Smooth muscle cell (in vitro differentiated cells): ENCODE measurements at regions not wholly inside any gene's neighbourhood (a gene's known extent, or its start where the extent isn't known, plus 50 kb on each side); places are given as distances from the start of the nearest gene placed in this dataset.

ENCODE experiments used
- DNase-seq: peaks from one replicate; lab custom pipeline; 2025; ENCODE audit not compliant: unreplicated experiment; lab: John Stamatoyannopoulos, UW
- H2AFZ ChIP-seq: fragments of 200-600 bp; sonication (generic); 2 replicates; pipeline ENCODE4 v1.6.0; 2016; ENCODE audit warnings: antibody characterized with exemption, low read depth, mild to moderate bottlenecking
- H3F3A ChIP-seq: fragments of 200-600 bp; sonication (generic); 2 replicates; pipeline ENCODE4 v1.6.0; 2017; ENCODE audit warnings: antibody characterized with exemption, low read depth
- H3K27ac ChIP-seq: fragments of 200-600 bp; sonication (generic); 2 replicates; pipeline ENCODE4 v1.5.1; 2016; ENCODE audit warnings: low read depth, mild to moderate bottlenecking
- H3K27me3 ChIP-seq: fragments of 200-600 bp; sonication (generic); 2 replicates; pipeline ENCODE4 v1.6.1; 2016; ENCODE audit warnings: low read depth, mild to moderate bottlenecking
- H3K36me3 ChIP-seq: fragments of 200-600 bp; sonication (generic); 2 replicates; pipeline ENCODE4 v1.5.1; 2016; ENCODE audit warnings: low read depth
- H3K4me1 ChIP-seq: fragments of 200-600 bp; sonication (generic); 2 replicates; pipeline ENCODE4 v1.5.1; 2016; ENCODE audit warnings: low read depth
- H3K4me2 ChIP-seq: fragments of 200-600 bp; sonication (generic); 2 replicates; pipeline ENCODE4 v1.6.0; 2016; ENCODE audit warnings: mild to moderate bottlenecking
- H3K4me3 ChIP-seq: fragments of 200-600 bp; sonication (generic); 2 replicates; pipeline ENCODE4 v1.5.1; 2016; ENCODE audit warnings: mild to moderate bottlenecking
- H3K79me2 ChIP-seq: fragments of 200-600 bp; sonication (generic); 2 replicates; pipeline ENCODE4 v1.6.0; 2016; ENCODE audit warnings: low read depth, mild to moderate bottlenecking
- H3K9ac ChIP-seq: fragments of 200-600 bp; sonication (generic); 2 replicates; pipeline ENCODE4 v1.6.0; 2016; ENCODE audit warnings: low read depth
- H3K9me3 ChIP-seq: fragments of 200-600 bp; sonication (generic); replicated peaks from 2 replicates; pipeline ENCODE4 v1.5.1; 2016; ENCODE audit warnings: low read depth
- H4K20me1 ChIP-seq: fragments of 200-600 bp; sonication (generic); 2 replicates; pipeline ENCODE4 v1.6.0; 2016; ENCODE audit warnings: low read depth
- WGBS: methylation state at CpG from one replicate; pipeline ENCODE4 v1.1.7; 2016; ENCODE audit warnings: low lambda C conversion rate; 5-methylcytosine and 5-hydroxymethylcytosine counted together
- TF ChIP-seq, protein P1 (sequence below): fragments of 200-600 bp; sonication (generic); IDR thresholded peaks from 2 replicates; pipeline ENCODE4 v1.5.1; 2017; ENCODE audit warnings: borderline replicate concordance, mild to moderate bottlenecking, antibody characterized with exemption; ENCODE audit not compliant: insufficient read depth, poor library complexity, severe bottlenecking

DNA sequence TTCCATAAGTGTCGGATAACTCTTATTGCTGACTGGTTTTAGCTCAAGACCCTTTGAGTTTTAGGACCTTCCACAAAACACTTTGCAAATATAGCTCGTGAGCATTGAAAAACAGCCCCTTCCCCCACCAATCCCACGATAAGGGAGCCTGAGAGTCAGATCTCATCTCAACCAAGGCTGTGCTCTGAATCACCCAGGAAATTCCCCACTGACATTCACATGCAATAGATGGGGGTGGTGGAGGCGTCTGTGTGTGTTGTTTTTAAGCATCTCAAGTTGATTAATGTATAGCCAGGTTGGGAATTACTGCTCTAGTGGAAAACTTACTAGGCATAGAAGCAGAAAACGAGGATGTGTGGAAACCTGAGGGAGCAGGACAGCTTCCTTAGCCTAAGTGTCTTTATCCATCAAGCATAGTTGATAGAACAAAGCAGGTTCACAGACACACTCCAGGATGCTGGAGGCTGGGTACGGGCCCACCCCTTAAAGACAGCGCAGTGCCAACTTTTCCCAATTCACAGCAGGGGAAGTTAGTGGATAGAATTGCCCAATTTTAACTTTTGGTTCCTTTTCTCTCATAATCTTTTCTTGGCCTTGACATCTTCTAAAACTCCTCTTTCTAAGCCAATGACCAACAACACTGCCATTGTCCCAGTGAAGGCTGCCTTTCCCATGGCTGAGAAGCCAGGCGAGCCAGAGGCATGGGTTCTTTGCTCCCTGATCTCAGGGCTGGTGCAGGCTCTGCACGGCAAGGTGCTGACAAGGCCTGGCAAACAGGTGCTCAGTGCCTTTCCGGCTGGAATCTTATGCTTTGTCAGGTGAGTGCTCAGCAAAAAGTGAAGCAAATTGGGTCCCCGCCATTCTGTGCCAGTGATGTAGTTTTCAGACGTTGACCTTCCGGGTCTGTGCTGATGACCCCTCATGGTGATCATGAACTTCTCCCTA lies 98.5 kb upstream of the INSIG1 start:
- peak overlapping the region; percentile 55 for H3K27ac ChIP-seq

DNA sequence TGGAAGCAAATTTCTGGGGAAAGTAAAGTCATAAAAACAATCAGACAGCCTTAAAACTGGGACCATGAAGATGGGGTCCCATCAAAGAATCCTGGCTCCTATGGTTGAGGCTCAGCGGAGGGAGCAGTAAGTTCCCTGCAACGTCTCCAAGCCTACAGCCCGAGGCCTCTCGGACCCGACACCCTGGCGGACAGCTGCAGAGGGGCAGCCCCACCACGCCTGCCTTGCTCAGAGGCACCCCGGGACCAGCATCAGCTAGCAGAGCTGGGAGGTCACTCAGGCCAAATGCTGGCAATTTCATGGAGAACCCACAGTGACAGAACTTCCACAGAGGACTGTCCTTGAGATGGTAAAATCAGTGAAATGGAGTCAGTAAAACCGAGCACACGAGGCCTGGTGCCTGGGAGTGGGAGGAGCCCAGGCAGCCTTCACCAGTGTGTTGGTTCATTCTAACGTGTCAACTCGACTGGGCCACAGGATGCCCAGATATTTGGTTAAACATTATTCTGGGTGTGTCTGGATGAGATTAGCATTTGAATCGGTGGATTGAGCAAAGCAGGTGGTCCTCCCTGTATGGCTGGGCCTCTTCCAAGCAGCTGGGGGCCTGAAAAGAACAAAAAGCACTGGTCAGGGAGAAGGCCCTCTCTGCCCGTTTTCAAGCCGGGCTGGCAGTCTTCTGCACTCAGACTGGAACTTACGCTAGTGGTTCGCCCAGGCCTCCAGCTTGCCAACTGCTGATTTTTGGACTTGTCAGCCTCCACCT lies 96.2 kb upstream of the INSIG1 start:
- Histone ChIP-seq H3K4me2 (no peak overlapping the region), H3K27ac (no peak overlapping the region), H3K4me1 (no peaks in the 10 kb centered on the region), H3K27me3 (no peaks in the 10 kb centered on the region), H3K9ac (no peak overlapping the region), H4K20me1 (no peaks in the 10 kb centered on the region), H3K36me3 (peaks cover under 1% of the 10 kb centered on the region), H3F3A (no peaks in the 10 kb centered on the region), H3K79me2 (no peaks in the 10 kb centered on the region), H3K9me3 (peaks cover under 1% of the 10 kb centered on the region), H2AFZ (no peak overlapping the region), H3K4me3 (no peak overlapping the region)
- TF ChIP-seq, protein P1, sequence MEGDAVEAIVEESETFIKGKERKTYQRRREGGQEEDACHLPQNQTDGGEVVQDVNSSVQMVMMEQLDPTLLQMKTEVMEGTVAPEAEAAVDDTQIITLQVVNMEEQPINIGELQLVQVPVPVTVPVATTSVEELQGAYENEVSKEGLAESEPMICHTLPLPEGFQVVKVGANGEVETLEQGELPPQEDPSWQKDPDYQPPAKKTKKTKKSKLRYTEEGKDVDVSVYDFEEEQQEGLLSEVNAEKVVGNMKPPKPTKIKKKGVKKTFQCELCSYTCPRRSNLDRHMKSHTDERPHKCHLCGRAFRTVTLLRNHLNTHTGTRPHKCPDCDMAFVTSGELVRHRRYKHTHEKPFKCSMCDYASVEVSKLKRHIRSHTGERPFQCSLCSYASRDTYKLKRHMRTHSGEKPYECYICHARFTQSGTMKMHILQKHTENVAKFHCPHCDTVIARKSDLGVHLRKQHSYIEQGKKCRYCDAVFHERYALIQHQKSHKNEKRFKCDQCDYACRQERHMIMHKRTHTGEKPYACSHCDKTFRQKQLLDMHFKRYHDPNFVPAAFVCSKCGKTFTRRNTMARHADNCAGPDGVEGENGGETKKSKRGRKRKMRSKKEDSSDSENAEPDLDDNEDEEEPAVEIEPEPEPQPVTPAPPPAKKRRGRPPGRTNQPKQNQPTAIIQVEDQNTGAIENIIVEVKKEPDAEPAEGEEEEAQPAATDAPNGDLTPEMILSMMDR: no peak
- no peak for DNase-seq
- WGBS: 92% methylated on average over 17 of the region's 17 CpGs

More for the DNA sequence above, 98.5 kb upstream of the INSIG1 start:
- no peak overlapping the region for H2AFZ ChIP-seq
- H3K27me3 ChIP-seq: no peaks in the 10 kb centered on the region
- WGBS: 82% methylated on average over 13 of the region's 13 CpGs
- H3K4me3 ChIP-seq: no peak overlapping the region
- H3K79me2 ChIP-seq: no peaks in the 10 kb centered on the region
- H4K20me1 ChIP-seq: no peaks in the 10 kb centered on the region
- no peaks in the 10 kb centered on the region for H3F3A ChIP-seq
- no peak for DNase-seq
- H3K9me3 ChIP-seq: peaks cover 8% of the 10 kb centered on the region
- no peak overlapping the region for H3K9ac ChIP-seq
- H3K4me1 ChIP-seq: no peaks in the 10 kb centered on the region
- H3K4me2 ChIP-seq: no peak overlapping the region
- TF ChIP-seq, protein P1: no peak
- peaks cover 8% of the 10 kb centered on the region for H3K36me3 ChIP-seq

DNA sequence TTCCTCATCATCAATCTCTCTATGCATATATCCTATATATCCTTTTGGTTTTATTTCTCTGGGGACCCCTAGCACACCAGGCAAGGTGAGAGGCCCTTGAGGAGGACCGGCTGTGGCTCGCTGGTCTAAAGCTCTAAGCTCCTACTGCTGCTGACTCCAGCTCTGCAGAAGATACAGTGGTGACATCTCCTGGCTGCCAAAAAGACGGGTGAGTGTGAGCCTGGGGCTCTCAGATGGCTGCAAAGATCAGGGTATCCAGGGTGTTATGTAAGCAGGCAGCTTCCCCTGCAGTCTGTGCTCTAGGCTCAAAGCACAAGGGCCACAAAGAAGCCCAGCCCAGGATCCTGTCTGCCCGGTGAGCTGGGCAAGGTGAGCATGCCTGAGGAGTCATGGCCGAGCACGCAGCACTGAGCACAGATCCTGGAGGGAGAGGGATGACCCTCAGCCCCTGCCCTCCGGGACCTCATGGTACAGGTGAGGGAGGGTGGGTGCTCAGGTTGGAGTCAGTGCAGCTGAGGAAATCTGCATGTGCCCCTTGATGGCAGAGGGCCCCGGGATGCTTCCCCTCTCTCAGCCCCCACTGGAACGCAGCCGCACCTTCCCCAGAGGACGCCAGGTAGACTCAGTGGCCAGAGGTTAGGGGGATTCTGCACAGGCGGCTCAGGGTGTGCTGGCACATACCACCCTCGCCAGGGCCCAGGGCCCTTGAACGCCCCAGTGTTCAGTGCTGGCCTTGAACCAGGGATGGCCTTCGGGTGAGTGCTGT lies 95.4 kb upstream of the INSIG1 start:
- Histone ChIP-seq H3K36me3 (no peaks in the 10 kb centered on the region), H3K4me2 (no peak overlapping the region), H3K79me2 (no peaks in the 10 kb centered on the region), H3F3A (no peaks in the 10 kb centered on the region), H3K27me3 (no peaks in the 10 kb centered on the region), H2AFZ (no peak overlapping the region), H3K9me3 (no peaks in the 10 kb centered on the region), H3K9ac (no peak overlapping the region), H3K27ac (no peak overlapping the region), H4K20me1 (no peaks in the 10 kb centered on the region), H3K4me3 (no peak overlapping the region), H3K4me1 (no peaks in the 10 kb centered on the region)
- WGBS: 97% methylated on average over 14 of the region's 15 CpGs
- no peak for DNase-seq
- TF ChIP-seq, protein P1: no peak
